CD4-positive, alpha-beta T cell treated with Interleukin-6 at 100 ng/mL for 8 hours (primary cell): ENCODE measurements at regions not wholly inside any gene's neighbourhood (a gene's known extent, or its start where the extent isn't known, plus 50 kb on each side); places are given as distances from the start of the nearest gene placed in this dataset.
"Not testable (repeated sequence)": the region's sequence is repeated elsewhere in the genome, so short reads cannot be mapped to it uniquely, and the experiment has no call there.

Source experiments
- DNase-seq: peaks from one replicate; pipeline ENCODE4 v3.0.0-alpha.2; 2020; ENCODE audit warnings: mixed read lengths, low spot score

DNA sequence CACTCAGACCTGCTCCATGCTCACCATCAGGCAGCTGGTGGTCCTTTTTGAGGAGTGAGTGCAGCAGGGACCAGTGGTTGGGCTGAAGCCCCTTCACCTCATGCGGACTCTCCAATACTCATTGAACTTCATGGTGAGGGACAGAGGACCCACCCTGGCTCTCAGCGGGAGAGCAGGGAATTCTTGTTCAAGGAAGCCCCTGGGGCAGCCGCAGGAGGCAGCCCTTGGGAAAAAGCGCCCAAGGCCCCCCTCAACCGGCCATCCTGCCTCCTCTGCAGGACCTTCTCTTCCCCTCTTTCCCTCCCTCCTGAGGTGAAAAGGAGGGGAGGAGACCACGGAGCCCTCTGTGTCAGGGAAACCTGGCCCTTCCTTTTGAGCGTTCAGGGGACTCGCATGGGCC lies 4510.9 kb upstream of the OR11H1 start:
- DNase-seq, result not testable (repeated sequence)

DNA sequence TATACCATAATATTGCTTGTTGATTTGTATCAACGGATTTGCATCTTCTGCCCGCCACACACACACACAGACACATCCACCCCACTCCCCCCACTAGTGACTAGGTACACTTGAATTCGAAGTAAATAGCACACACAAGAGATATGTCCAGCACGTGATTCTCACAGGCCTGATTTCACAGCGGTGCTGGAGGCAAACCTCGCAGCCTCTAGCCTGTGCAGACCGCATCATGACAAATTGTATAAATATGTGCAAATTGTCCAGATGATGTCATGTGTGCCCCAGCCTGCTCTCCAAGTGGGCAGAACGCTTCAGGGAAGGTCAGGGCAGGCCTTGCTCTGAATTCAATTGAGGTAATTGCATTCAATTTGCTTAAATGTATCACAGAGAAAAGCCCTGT lies 4507.5 kb upstream of the OR11H1 start:
- DNase-seq, result not testable (repeated sequence)

DNA sequence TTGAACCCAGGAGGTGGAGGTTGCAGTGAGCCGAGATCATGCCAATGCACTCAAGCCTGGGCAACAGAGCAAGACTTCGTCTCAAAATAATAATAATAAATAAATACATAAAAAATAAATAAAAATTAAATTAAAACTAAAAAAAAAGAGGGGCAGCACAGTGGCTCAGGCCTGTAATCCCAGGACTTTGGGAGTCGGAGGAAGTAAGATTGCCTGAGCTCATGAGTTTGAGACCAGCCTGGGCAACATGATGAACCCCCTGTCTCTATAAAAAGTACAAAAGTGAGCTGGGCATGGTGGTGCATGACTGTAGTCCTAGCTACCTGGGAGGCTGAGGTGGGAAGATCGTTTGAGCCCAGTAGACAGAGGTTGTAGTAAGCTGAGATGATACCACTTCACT lies 4501.5 kb upstream of the OR11H1 start:
- DNase-seq, result not testable (repeated sequence)

DNA sequence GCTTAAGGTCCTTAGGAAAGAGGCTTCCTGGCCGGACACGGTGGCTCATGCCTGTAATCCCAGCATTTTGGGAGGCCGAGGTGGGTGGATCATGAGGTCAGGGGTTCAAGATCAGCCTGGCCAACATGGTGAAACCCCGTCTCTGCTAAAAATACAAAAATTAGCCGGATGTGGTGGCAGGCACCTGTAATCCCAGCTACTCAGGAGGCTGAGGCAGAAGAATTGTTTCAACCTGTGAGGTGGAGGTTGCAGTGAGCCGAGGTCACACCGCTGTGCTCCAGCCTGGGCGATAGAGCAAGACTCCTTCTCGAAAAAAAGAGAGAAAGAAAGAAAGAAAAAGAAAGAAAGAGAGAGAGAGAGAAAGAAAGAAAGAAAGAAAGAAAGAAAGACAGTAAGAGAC lies 4500.9 kb upstream of the OR11H1 start:
- not testable (repeated sequence) for DNase-seq

DNA sequence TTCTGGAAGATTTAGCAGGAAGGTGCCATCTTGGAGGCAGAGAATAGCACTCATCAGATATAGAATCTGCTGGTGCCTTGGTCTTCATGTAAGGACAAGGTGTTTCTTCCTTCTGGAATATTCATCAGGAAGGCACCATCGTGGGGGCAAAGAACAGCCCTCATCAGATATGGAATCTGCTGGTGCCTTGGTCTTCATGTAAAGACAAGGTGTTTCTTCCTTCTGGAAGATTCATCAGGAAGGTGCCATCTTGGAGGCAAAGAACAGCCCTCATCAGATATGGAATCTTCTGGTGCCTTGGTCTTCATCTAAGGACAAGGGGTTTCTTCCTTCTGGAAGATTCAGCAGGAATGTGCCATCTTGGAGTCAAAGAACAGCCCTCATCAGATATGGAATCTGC lies 4500.5 kb upstream of the OR11H1 start:
- not testable (repeated sequence) for DNase-seq

DNA sequence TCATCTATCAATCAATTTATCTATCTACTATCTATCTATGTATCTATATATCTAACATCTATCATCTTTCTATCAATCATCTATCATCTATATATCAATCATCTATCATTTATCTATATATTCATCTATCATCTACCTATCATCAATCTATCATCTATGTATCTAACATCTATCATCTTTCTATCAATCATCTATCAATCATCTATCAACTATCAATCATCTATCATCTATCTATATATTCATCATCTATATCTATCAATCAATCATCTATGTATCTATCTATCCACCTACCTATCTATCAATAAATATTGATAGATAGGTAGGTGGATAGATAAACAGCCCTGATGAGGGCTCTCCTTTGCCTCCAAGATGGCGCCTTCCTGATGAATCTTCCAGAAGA lies 4499.8 kb upstream of the OR11H1 start:
- not testable (repeated sequence) for DNase-seq

DNA sequence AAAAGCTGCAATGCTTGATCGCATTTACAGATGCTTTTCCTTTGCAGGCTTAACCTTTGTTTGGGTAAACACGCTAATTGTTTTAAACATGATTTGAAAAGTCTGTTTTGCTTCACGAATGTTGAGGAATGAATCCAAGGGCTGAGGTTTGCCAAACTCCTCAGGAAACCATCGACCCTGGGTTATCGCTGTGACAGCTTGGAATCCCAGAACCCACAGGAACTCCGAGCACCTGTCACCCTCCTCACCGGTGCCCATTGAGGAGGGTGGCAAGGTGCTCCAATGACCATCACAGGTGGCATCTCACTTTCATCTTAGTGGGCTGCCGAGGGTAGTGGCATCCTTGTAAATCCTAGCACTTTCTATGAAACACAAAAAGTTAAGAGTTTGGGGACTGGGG lies 4498.5 kb upstream of the OR11H1 start:
- DNase-seq, result not testable (repeated sequence)

DNA sequence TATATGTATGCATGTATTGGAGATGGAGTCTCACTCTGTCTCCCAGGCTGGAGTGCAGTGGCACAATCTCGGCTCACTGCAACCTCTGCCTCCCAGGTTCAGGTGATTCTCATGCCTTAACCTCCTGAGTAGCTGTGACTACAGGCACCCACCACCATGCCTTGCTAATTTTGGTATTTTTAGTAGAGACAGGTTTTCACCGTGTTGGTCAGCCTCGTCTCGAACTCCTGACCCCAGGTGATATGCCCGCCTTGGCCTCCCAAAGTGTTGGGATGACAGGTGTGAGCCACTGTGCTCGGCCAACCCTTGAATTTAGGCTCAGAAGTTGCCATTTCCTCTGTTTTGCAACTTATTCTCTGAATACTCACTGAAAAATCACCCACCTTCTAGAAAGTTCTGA lies 4498.0 kb upstream of the OR11H1 start:
- not testable (repeated sequence) for DNase-seq

DNA sequence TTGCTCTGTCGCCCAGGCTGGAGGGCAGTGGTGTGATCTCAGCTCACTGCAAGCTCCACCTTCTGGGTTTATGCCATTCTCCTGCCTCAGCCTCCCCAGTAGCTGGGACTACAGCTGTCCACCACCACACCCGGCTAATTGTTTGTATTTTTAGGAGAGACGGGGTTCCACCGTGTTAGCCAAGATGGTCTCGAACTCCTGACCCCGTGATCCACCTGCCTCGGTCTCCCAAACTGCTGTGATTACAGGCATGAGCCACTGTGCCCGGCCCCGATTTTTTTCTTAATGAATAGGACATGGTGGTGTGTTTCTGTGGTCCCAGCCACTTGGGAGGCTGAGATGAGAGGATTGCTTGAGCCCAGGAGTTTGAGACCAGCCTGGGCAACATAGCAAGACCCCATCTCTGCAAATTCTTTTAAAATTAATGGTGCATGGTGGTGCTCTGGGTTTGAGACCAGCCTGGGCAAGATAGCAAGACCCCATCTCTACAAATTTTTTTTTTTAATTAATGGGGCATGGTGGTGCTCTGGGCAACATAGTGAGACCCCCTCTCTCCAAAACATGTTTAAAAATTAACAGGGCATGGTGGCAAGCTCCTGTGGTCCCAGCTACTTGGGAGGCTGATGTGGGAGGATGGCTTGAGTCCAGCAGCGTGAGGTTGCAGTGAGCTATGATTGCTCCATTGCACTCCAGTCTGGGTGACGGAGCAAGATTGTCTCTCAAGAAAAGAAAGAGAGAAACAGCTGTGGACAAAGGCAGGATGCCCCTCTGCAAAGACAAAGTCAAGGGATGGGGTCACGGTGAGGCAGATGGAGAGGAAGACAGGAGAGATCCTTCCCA lies 4497.2 kb upstream of the OR11H1 start:
- not testable (repeated sequence) for DNase-seq

DNA sequence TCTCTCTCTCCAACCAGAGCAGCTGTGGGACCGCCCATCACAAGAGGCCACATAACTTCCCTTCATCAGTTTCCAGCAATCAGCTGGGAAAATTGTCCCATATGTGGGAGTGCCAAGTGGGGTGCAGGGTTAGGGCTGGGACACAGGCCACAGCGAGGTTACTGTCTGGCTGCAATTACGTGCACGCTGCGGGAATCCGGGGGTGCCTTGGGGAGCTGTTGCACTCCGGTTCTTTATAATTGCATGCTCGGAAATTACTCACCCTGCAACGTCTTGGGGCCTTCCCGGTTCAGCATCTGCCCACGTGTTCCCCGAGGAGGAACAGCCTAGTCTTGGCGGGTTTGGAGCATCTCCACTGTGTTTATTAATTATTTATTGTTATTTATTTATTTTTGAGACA lies 4495.9 kb upstream of the OR11H1 start:
- DNase-seq, result peak; percentile 1

DNA sequence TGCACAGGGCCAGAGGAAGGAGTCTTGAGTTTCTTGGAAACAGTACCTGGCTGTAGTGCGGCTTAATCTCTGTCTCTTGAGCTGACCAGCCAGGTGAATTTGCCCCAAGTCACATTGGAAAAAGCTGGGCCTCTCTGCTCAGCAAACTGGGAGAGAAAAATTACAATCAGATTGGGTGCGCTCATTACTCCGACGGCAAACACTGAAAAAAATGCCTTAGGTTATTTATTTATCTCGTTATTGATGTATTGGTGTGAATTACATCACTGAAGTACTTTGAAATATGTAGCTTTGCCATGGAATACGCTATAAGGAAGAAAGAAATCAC lies 4493.4 kb upstream of the OR11H1 start:
- not testable (repeated sequence) for DNase-seq

DNA sequence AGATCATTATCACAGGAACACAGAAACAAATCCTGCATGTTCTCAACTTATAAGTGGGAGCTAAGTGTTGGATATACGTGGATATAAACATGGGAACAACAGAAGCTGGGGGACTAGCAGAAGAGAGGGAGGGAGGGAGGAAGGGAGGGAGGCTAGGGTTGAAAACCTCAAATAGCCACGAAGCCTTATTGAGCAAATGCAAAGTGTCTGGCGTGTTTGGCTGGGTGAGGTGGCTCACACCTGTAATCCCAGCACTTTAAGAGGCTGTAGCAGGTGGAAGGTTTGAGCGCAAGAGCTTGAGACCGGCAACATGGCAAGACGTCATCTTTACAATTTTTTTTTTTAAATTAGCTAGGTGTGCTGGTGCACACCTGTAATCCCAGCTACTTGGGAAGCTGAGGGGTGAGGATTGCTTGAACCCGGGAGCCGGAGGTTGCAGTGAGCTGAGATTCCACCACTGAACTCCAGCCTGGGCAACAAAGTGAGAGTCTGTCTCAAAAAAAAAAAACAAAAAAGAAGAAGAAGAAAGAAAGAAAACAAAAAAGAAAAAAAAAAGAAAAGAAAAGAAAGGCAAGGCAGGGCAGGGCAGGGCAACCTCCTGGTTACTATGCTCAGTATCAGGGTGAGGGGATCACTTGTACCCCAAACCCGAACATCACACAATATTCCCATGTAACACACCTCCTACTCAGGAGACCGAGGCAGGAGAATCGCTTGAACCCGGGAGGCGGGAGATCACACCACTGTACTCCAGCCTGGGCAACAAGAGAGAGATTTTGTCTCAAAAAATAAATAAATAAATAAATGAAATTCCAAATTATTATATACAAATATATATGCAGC lies 4492.7 kb upstream of the OR11H1 start:
- DNase-seq, result peak; percentile 7

DNA sequence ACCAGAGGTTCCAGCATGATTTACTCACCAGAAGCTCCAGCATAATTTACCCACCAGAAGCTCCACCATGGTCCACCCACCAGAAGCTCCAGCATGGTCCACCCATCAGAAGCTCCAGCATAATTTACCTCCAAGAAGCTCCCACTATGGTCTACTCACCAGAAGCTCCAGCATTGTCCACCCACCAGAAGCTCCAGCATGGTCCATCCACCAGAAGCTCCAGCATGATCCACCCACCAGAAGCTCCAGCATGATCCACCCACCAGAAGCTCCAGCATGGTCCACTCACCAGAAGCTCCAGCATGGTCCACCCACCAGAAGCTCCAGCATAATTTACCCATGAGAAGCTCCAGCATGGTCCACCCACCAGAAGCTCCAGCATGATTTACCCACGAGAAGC lies 4490.7 kb upstream of the OR11H1 start:
- not testable (repeated sequence) for DNase-seq

DNA sequence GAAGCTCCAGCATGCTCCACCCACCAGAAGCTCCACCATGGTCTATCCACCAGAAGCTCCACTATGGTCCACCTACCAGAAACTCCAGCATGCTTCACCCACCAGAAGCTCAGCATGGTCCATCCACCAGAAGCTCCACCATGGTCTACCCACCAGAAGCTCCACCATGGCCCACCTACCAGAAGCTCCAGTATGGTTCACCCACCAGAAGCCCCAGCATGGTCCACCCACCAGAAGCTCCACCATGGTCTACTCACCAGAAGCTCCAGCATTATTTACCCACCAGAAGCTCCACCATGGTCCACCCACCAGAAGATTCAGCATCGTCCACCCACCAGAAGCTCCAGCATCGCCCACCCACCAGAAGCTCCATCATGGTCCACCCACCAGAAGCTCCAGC lies 4490.2 kb upstream of the OR11H1 start:
- peak; percentile 4 for DNase-seq

DNA sequence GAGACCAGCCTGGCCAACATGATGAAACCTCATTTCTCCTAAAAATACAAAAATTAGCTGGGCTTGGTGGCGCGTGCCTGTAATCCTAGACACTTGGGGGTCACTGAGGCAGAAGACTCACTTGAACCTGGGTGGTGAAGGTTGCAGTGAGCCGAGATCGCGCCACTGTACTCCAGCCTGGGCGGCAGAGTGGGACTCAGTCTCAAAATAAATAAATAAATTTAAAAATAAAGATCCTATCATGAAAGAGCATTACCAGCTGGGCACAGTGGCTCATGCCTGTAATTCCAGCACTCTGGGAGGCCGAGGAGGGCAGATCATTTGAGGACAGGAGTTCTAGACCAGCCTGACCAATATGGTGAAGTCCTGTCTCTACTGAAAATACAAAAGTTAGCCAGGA lies 4489.2 kb upstream of the OR11H1 start:
- not testable (repeated sequence) for DNase-seq

DNA sequence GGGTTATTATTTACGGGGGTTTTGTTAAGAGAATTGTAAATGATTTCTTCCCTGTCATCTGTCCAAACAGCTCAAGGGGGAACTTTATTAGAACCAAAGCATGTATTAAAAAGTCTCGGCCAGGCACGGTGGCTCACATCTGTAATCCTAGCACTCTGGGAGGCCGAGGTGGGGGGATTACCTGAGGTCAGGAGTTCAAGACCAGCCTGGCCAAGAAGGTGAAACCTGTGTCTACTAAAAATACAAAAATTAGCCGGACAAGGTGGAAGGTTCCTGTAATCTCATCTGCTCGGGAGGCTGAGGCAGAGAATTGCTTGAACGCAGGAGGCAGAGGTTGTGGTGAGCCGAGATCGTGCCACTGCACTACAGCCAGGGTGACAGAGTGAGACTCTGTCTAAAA lies 4486.6 kb upstream of the OR11H1 start:
- not testable (repeated sequence) for DNase-seq

DNA sequence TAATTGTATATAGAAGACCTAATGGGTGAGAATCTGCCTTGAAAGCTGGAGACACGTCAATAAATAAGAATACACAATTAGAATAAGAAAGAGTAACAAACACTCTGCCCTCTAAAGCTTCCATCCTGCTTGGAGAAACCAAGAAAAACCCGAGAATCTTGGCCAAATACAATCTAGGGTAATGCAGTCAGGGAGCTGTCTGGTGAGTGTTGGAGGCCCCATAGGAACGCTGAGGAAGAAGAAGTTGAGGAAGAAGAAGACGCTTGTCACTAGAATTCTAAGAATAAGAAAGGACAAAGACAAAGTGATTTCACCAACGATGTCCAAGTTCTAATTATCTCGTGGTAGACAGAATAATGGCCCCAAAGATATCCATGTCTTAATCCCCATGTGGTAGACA lies 4485.9 kb upstream of the OR11H1 start:
- no peak for DNase-seq

DNA sequence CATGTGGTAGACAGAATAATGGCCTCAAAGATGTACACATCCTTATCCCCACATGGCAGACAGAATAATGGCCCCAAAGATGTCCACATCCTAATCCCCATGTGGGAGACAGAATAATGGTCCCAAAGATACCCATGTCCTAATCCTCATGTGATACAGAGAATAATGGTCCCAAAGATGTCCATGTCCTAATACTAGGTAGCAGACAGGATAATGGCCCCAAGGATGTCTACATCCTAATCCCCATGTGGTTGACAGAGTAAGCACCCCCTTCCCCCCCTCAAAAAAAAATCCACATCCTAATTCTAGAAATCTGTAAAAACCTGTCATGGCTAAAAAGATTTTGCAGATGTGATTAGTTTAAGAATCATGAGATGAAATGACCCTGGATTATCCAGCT lies 4484.7 kb upstream of the OR11H1 start:
- not testable (repeated sequence) for DNase-seq

DNA sequence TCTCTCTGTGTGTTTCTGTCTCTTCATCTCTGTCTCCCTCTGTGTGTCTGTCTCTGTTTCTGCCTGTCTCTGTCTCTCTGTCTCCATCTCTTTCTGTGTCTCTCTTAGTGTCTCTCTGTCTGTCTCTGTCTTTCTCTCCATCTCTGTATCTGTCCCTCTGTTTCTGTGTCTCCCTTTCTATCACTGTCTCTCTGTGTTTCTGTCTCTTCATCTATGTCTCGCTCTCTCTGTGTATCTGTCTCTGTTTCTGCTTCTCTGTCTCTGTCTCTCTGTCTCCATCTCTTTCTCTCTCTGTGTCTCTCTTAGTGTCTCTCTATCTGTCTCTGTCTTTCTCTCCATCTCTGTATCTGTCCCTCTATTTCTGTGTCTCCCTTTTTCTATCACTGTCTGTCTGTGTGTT lies 4479.1 kb upstream of the OR11H1 start:
- not testable (repeated sequence) for DNase-seq

DNA sequence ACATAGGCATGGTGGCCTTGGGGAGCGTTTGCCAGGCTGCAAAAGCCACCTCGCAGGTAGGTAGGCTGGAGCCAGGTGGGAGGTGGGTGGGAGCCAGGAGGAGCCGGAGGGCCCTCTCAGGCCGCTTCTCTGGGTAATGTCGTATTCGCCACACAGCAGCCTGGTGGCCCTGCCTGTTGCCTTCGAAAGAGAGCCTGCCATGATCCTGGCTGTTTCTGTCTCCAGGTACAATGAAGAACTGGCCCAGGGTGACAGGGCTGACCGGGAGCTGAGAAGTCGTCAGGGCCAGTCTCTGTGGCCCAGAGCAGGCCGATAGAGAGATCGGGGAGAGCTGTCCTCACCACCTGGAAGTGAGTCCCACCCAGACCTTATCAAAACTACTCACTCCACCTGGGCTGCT lies 4477.8 kb upstream of the OR11H1 start:
- DNase-seq, result not testable (repeated sequence)

DNA sequence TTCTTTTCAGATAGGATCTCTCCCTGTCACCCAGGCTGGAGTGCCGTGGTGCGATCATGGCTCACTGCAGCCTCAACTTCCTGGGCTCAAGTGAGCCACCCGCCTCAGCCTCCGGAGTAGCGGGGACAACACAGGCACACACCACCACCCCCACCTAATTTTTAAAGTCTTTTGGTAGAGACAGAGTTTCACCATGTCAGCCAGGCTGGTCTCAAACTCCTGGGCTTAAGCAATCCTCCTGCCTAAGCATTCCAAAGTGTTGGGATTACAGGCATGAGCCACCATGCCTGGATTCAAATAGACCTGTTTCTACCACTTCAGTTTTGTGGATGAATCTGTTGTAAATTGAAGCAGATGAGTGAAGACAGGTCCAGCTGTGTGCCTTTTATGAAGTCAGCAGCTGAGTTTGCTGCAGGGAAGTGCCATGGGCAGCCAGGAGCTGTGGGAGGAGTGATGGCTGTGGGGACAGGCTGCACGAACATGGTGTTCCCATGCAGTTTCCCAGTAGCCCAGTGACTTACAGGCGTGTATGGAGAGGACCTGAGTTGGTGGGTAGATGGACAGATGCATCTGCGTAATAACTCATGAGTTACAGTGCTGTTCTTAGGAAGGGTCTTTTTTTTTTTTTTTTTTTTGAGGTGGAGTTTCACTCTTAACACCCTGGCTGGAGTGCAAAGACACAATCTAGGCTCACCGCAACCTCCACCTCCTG lies 4476.4 kb upstream of the OR11H1 start:
- not testable (repeated sequence) for DNase-seq
